H9 (cell line): ENCODE measurements at regions not wholly inside any gene's neighbourhood (a gene's known extent, or its start where the extent isn't known, plus 50 kb on each side); places are given as distances from the start of the nearest gene placed in this dataset.

Source experiments
- DNase-seq: peaks from one replicate; pipeline ENCODE4 v3.0.0-alpha.2; 2017
- H2AFZ ChIP-seq: one replicate; pipeline ENCODE4 v1.6.1; 2013; ENCODE audit warnings: mild to moderate bottlenecking, low read length, control low read depth, moderate library complexity
- H2AK5ac ChIP-seq: 2 replicates; pipeline ENCODE4 v1.6.1; 2013; ENCODE audit warnings: low read length, control low read depth, mixed read lengths; ENCODE audit not compliant: insufficient read length
- H2BK120ac ChIP-seq: one replicate; pipeline ENCODE4 v1.6.1; 2013; ENCODE audit warnings: low read depth, mild to moderate bottlenecking, low read length, control low read depth, inconsistent platforms; ENCODE audit not compliant: poor library complexity, severe bottlenecking
- H2BK12ac ChIP-seq: 2 replicates; pipeline ENCODE4 v1.6.1; 2013; ENCODE audit warnings: low read length, control low read depth, mixed read lengths, low read depth; ENCODE audit not compliant: insufficient read length
- H2BK15ac ChIP-seq: 2 replicates; pipeline ENCODE4 v1.6.1; 2013; ENCODE audit warnings: low read depth, low read length, control low read depth
- H2BK20ac ChIP-seq: one replicate; pipeline ENCODE4 v1.6.1; 2013; ENCODE audit warnings: low read depth, mild to moderate bottlenecking, low read length, control low read depth, inconsistent platforms; ENCODE audit not compliant: poor library complexity, severe bottlenecking
- H2BK5ac ChIP-seq: 2 replicates; pipeline ENCODE4 v1.6.1; 2013; ENCODE audit warnings: low read length, control low read depth, mixed read lengths; ENCODE audit not compliant: insufficient read length
- H3K14ac ChIP-seq: 2 replicates; pipeline ENCODE4 v1.6.1; 2013; ENCODE audit warnings: low read length, control low read depth; ENCODE audit not compliant: insufficient read depth
- H3K18ac ChIP-seq: 2 replicates; pipeline ENCODE4 v1.6.1; 2013; ENCODE audit warnings: low read depth, mild to moderate bottlenecking, mixed read lengths, low read length, control low read depth; ENCODE audit not compliant: insufficient read length
- H3K23ac ChIP-seq: 2 replicates; pipeline ENCODE4 v1.6.1; 2013; ENCODE audit warnings: low read length, control low read depth, mixed read lengths, low read depth; ENCODE audit not compliant: insufficient read length
- H3K23me2 ChIP-seq: 2 replicates; pipeline ENCODE4 v1.6.1; 2013; ENCODE audit warnings: low read depth, mild to moderate bottlenecking, mixed read lengths, low read length, control low read depth; ENCODE audit not compliant: insufficient read length, poor library complexity, severe bottlenecking
- H3K27ac ChIP-seq: 2 replicates; pipeline ENCODE4 v1.5.1; 2013; ENCODE audit warnings: low read length, control low read depth, mixed read lengths, low read depth; ENCODE audit not compliant: insufficient read length
- H3K27me3 ChIP-seq: 2 replicates; pipeline ENCODE4 v1.6.1; 2013; ENCODE audit warnings: low read length, control low read depth, inconsistent platforms; ENCODE audit not compliant: insufficient read depth
- H3K4ac ChIP-seq: 2 replicates; pipeline ENCODE4 v1.6.1; 2013; ENCODE audit warnings: low read depth, mild to moderate bottlenecking, control low read depth, inconsistent platforms, low read length, moderate library complexity
- H3K4me1 ChIP-seq: 2 replicates; pipeline ENCODE4 v1.6.1; 2013; ENCODE audit warnings: low read length, control low read depth, inconsistent platforms; ENCODE audit not compliant: insufficient read depth
- H3K4me2 ChIP-seq: 2 replicates; pipeline ENCODE4 v1.6.1; 2013; ENCODE audit warnings: low read length, control low read depth, mixed read lengths; ENCODE audit not compliant: insufficient read length, insufficient read depth
- H3K56ac ChIP-seq: 2 replicates; pipeline ENCODE4 v1.6.1; 2013; ENCODE audit warnings: low read depth, mild to moderate bottlenecking, mixed read lengths, low read length, control low read depth; ENCODE audit not compliant: insufficient read length
- H3K79me1 ChIP-seq: 2 replicates; pipeline ENCODE4 v1.6.1; 2013; ENCODE audit warnings: low read depth, mild to moderate bottlenecking, moderate library complexity, low read length, control low read depth, inconsistent platforms; ENCODE audit not compliant: insufficient read depth, poor library complexity, severe bottlenecking
- H3K79me2 ChIP-seq: 2 replicates; pipeline ENCODE4 v1.6.1; 2013; ENCODE audit warnings: low read length, control low read depth, inconsistent platforms; ENCODE audit not compliant: insufficient read depth
- H3K9ac ChIP-seq: 2 replicates; pipeline ENCODE4 v1.6.1; 2013; ENCODE audit warnings: low read length, control low read depth, mixed read lengths; ENCODE audit not compliant: insufficient read length; ENCODE audit errors: extremely low read depth
- H3K9me3 ChIP-seq: one replicate; pipeline ENCODE4 v1.6.1; 2013; ENCODE audit warnings: low read depth, low read length, inconsistent platforms; ENCODE audit not compliant: control insufficient read depth
- H3T11ph ChIP-seq: one replicate; pipeline ENCODE4 v1.6.1; 2013; ENCODE audit warnings: mild to moderate bottlenecking, low read length, control low read depth, inconsistent platforms
- H4K20me1 ChIP-seq: one replicate; pipeline ENCODE4 v1.6.1; 2013; ENCODE audit not compliant: control insufficient read depth, insufficient read length, insufficient read depth
- H4K5ac ChIP-seq: 2 replicates; pipeline ENCODE4 v1.6.1; 2013; ENCODE audit warnings: low read depth, mild to moderate bottlenecking, mixed read lengths, low read length, control low read depth; ENCODE audit not compliant: insufficient read length
- H4K8ac ChIP-seq: replicated peaks from 2 replicates; pipeline ENCODE4 v1.6.1; 2013; ENCODE audit warnings: low read length, control low read depth, mixed read lengths, low read depth; ENCODE audit not compliant: insufficient read length
- H4K91ac ChIP-seq: 2 replicates; pipeline ENCODE4 v1.6.1; 2013; ENCODE audit warnings: low read depth, mild to moderate bottlenecking, moderate library complexity, mixed read lengths, low read length, control low read depth; ENCODE audit not compliant: insufficient read length
- H3K27ac Mint-ChIP-seq, 3 experiments: 2 replicates in 2 of 3; 3 replicates in 1 of 3; pipeline ENCODE4 v1.8.0; 2020 to 2021; ENCODE audit warnings: mixed read lengths in 3 of 3, mild to moderate bottlenecking in 1 of 3, moderate library complexity in 1 of 3
- H3K27me3 Mint-ChIP-seq: 2 replicates; pipeline ENCODE4 v1.8.0; 2021; ENCODE audit warnings: low read depth, mild to moderate bottlenecking, moderate library complexity, mixed read lengths
- H3K36me3 Mint-ChIP-seq, 3 experiments: 2 replicates in 2 of 3; 3 replicates in 1 of 3; pipeline ENCODE4 v1.8.0; 2020 to 2021; ENCODE audit warnings: low read depth in 3 of 3, mixed read lengths in 3 of 3; ENCODE audit not compliant: insufficient read depth in 1 of 3
- H3K4me1 Mint-ChIP-seq, 2 experiments: 2 replicates each; pipeline ENCODE4 v1.8.0; 2020; ENCODE audit warnings: mixed read lengths in 2 of 2
- H3K4me3 Mint-ChIP-seq, 2 experiments: 2 replicates in 1 of 2; 3 replicates in 1 of 2; pipeline ENCODE4 v1.8.0; 2020 to 2021; ENCODE audit warnings: mild to moderate bottlenecking in 2 of 2, mixed read lengths in 2 of 2, moderate library complexity in 1 of 2
- H3K9me3 Mint-ChIP-seq, 2 experiments: 2 replicates in 1 of 2; 3 replicates in 1 of 2; pipeline ENCODE4 v1.8.0; 2020; ENCODE audit warnings: mild to moderate bottlenecking in 2 of 2, mixed read lengths in 2 of 2, moderate library complexity in 1 of 2
- CTCF ChIP-seq: fragments of 200-600 bp; sonication (generic); conservative IDR thresholded peaks from 3 replicates; pipeline ENCODE4 v1.8.0; 2021; ENCODE audit warnings: antibody characterized with exemption, mild to moderate bottlenecking
- WGBS: extraction: QIAGEN DNeasy Blood & Tissue Kit; methylation state at CpG from one replicate; pipeline ENCODE4 v1.1.7; 2013; ENCODE audit warnings: missing lambda C conversion rate, low lambda C conversion rate, mixed read lengths; ENCODE audit not compliant: insufficient read length; ENCODE audit errors: extremely low coverage; 5-methylcytosine and 5-hydroxymethylcytosine counted together

GRCh38 chr3:181987736-181988135, 276.0 kb downstream of the SOX2 start:
- Histone ChIP-seq H4K5ac (no peak overlapping the region), H3K9ac (no peak overlapping the region), H3K4ac (no peak overlapping the region), H3K79me1 (no peaks in the 10 kb centered on the region), H3K27ac (no peak overlapping the region), H3K9me3 (no peaks in the 10 kb centered on the region), H3K23me2 (no peaks in the 10 kb centered on the region), H3K27me3 (no peaks in the 10 kb centered on the region), H3K23ac (no peak overlapping the region), H4K8ac (no peak overlapping the region), H4K91ac (no peak overlapping the region), H3K4me1 (no peaks in the 10 kb centered on the region; the same call in 1 of the 2 replicates), H3K79me2 (no peaks in the 10 kb centered on the region), H3K4me2 (no peak overlapping the region), H2BK12ac (no peak overlapping the region), H2AFZ (no peak overlapping the region), H3T11ph (no peak overlapping the region), H2BK120ac (no peak overlapping the region), H2BK20ac (no peak overlapping the region), H2BK5ac (no peak overlapping the region), H2BK15ac (no peak overlapping the region), H3K14ac (no peak overlapping the region), H3K18ac (no peak overlapping the region), H3K56ac (no peak overlapping the region), H2AK5ac (no peak overlapping the region), H4K20me1 (no peaks in the 10 kb centered on the region)
- WGBS = no CpG with 5 or more reads among the region's 4 CpGs
- DNase-seq = no peak
- Mint-ChIP-seq H3K27me3 (no peaks in the 10 kb centered on the region), H3K4me3 (no peak overlapping the region), H3K9me3 (no peaks in the 10 kb centered on the region), H3K4me1 (peaks cover 8 to 11% of the 10 kb centered on the region in 2 experiments), H3K36me3 (no peaks in the 10 kb centered on the region), H3K27ac (no peak overlapping the region; a peak in 1 of 7 replicates)
- no peak for TF ChIP-seq CTCF
